ENCODE measurements at regions not wholly inside any gene's neighbourhood (a gene's known extent, or its start where the extent isn't known, plus 50 kb on each side); places are given as distances from the start of the nearest gene placed in this dataset.

- no peaks in the 10 kb centered on the region for H3K9me3 ChIP-seq (ENCODE audit: control insufficient read depth, low read length)
- 84% methylated on average over 4 of the region's 4 CpGs for WGBS
These were observed 288.9 kb upstream of the CDH11 start for GRCh38 chr16:65410801-65411200.

GRCh38 chr16:65409510-65409909, 287.6 kb upstream of the CDH11 start:
- intact Hi-C loops (cut with DNase I) = no loop called here
- H3K27ac ChIP-seq (ENCODE audit: low read length) = no peak overlapping the region
- 79% methylated on average over 2 of the region's 2 CpGs for WGBS
- no peak overlapping the region for H3K4me3 ChIP-seq (ENCODE audit: low read length)
- H3K9me3 ChIP-seq (ENCODE audit: control insufficient read depth, low read length) = no peaks in the 10 kb centered on the region
- ATAC-seq (no peak), DNase-seq (no peak)
- H3K27me3 ChIP-seq (ENCODE audit: control insufficient read depth, insufficient read depth) = no peaks in the 10 kb centered on the region
- no peaks in the 10 kb centered on the region for H3K4me1 ChIP-seq (ENCODE audit: control insufficient read depth, insufficient read depth, low read length)

More at GRCh38 chr16:65410801-65411200, 288.9 kb upstream of the CDH11 start:
- ATAC-seq (no peak), DNase-seq (no peak)
- Histone ChIP-seq H3K4me3 (ENCODE audit: low read length) (no peak overlapping the region), H3K27ac (ENCODE audit: low read length) (no peak overlapping the region), H3K27me3 (ENCODE audit: control insufficient read depth, insufficient read depth) (no peaks in the 10 kb centered on the region), H3K4me1 (ENCODE audit: control insufficient read depth, insufficient read depth, low read length) (no peaks in the 10 kb centered on the region)
- intact Hi-C loops (cut with DNase I) = no loop called here

GRCh38 chr16:65406933-65407332, 285.1 kb upstream of the CDH11 start:
- Histone ChIP-seq H3K4me1 (ENCODE audit: control insufficient read depth, insufficient read depth, low read length) (no peaks in the 10 kb centered on the region), H3K27me3 (ENCODE audit: control insufficient read depth, insufficient read depth) (no peaks in the 10 kb centered on the region), H3K4me3 (ENCODE audit: low read length) (no peak overlapping the region), H3K27ac (ENCODE audit: low read length) (no peak overlapping the region), H3K9me3 (ENCODE audit: control insufficient read depth, low read length) (no peaks in the 10 kb centered on the region)
- DNase-seq (no peak), ATAC-seq (no peak)
- intact Hi-C loops (cut with DNase I) = no loop called here
- 52% methylated on average over 4 of the region's 4 CpGs for WGBS

GRCh38 chr16:65406116-65406515, 284.3 kb upstream of the CDH11 start:
- H3K4me1 ChIP-seq (ENCODE audit: control insufficient read depth, insufficient read depth, low read length) = no peaks in the 10 kb centered on the region
- ATAC-seq = no peak
- no peak overlapping the region for H3K4me3 ChIP-seq (ENCODE audit: low read length)
- no peak for DNase-seq
- H3K27ac ChIP-seq (ENCODE audit: low read length) = no peak overlapping the region
- no peaks in the 10 kb centered on the region for H3K27me3 ChIP-seq (ENCODE audit: control insufficient read depth, insufficient read depth)
- no peaks in the 10 kb centered on the region for H3K9me3 ChIP-seq (ENCODE audit: control insufficient read depth, low read length)
- whole genome bisulfite sequencing = 87% methylated on average over 4 of the region's 4 CpGs
- intact Hi-C loops (cut with DNase I) = no loop called here

GRCh38 chr16:65394281-65394680, 272.4 kb upstream of the CDH11 start:
- intact Hi-C loops (cut with DNase I) = no loop called here
- WGBS = 51% methylated on average over 6 of the region's 6 CpGs
- Histone ChIP-seq H3K4me3 (ENCODE audit: low read length) (no peak overlapping the region), H3K27me3 (ENCODE audit: control insufficient read depth, insufficient read depth) (no peaks in the 10 kb centered on the region), H3K9me3 (ENCODE audit: control insufficient read depth, low read length) (no peaks in the 10 kb centered on the region), H3K4me1 (ENCODE audit: control insufficient read depth, insufficient read depth, low read length) (no peaks in the 10 kb centered on the region), H3K27ac (ENCODE audit: low read length) (no peak overlapping the region)
- ATAC-seq = no peak
- peak in 1 of 3 donors; percentile 11 for DNase-seq

- no peak overlapping the region for H3K27ac ChIP-seq (ENCODE audit: low read length)
- H3K27me3 ChIP-seq (ENCODE audit: control insufficient read depth, insufficient read depth) = no peaks in the 10 kb centered on the region
- 83% methylated on average over 13 of the region's 13 CpGs for WGBS
- no peaks in the 10 kb centered on the region for H3K4me1 ChIP-seq (ENCODE audit: control insufficient read depth, insufficient read depth, low read length)
- intact Hi-C loops (cut with DNase I) = no loop called here
- DNase-seq (no peak), ATAC-seq (no peak)
- H3K4me3 ChIP-seq (ENCODE audit: low read length) = no peak overlapping the region
- no peaks in the 10 kb centered on the region for H3K9me3 ChIP-seq (ENCODE audit: control insufficient read depth, low read length)
These were observed 271.1 kb upstream of the CDH11 start for GRCh38 chr16:65392806-65393565.

- no peak for ATAC-seq
- intact Hi-C loops (cut with DNase I) = no loop called here
- Histone ChIP-seq H3K27ac (ENCODE audit: low read length) (no peak overlapping the region), H3K4me1 (ENCODE audit: control insufficient read depth, insufficient read depth, low read length) (no peaks in the 10 kb centered on the region), H3K4me3 (ENCODE audit: low read length) (no peak overlapping the region), H3K9me3 (ENCODE audit: control insufficient read depth, low read length) (no peaks in the 10 kb centered on the region), H3K27me3 (ENCODE audit: control insufficient read depth, insufficient read depth) (no peaks in the 10 kb centered on the region)
- DNase-seq = no peak
These were observed 266.7 kb upstream of the CDH11 start for GRCh38 chr16:65388592-65388991.

GRCh38 chr16:65386672-65387071, 264.8 kb upstream of the CDH11 start:
- Histone ChIP-seq H3K27me3 (ENCODE audit: control insufficient read depth, insufficient read depth) (no peaks in the 10 kb centered on the region), H3K4me3 (ENCODE audit: low read length) (no peak overlapping the region), H3K9me3 (ENCODE audit: control insufficient read depth, low read length) (no peaks in the 10 kb centered on the region), H3K4me1 (ENCODE audit: control insufficient read depth, insufficient read depth, low read length) (no peaks in the 10 kb centered on the region), H3K27ac (ENCODE audit: low read length) (no peak overlapping the region)
- ATAC-seq (no peak), DNase-seq (no peak)
- WGBS = 58% methylated on average over 2 of the region's 2 CpGs
- intact Hi-C loops (cut with DNase I) = no loop called here

- 37% methylated on average over 1 of the region's 1 CpG for WGBS
- no peak for ATAC-seq
- Histone ChIP-seq H3K9me3 (ENCODE audit: control insufficient read depth, low read length) (no peaks in the 10 kb centered on the region), H3K27me3 (ENCODE audit: control insufficient read depth, insufficient read depth) (no peaks in the 10 kb centered on the region), H3K4me3 (ENCODE audit: low read length) (no peak overlapping the region), H3K4me1 (ENCODE audit: control insufficient read depth, insufficient read depth, low read length) (no peaks in the 10 kb centered on the region), H3K27ac (ENCODE audit: low read length) (no peak overlapping the region)
- DNase-seq = no peak
- intact Hi-C loops (cut with DNase I) = no loop called here
These were observed 262.6 kb upstream of the CDH11 start for GRCh38 chr16:65384441-65384840.

- ATAC-seq (no peak), DNase-seq (no peak)
- H3K9me3 ChIP-seq (ENCODE audit: control insufficient read depth, low read length) = no peaks in the 10 kb centered on the region
- H3K27me3 ChIP-seq (ENCODE audit: control insufficient read depth, insufficient read depth) = no peaks in the 10 kb centered on the region
- no peaks in the 10 kb centered on the region for H3K4me1 ChIP-seq (ENCODE audit: control insufficient read depth, insufficient read depth, low read length)
- H3K27ac ChIP-seq (ENCODE audit: low read length) = no peak overlapping the region
- no peak overlapping the region for H3K4me3 ChIP-seq (ENCODE audit: low read length)
- intact Hi-C loops (cut with DNase I) = no loop called here
These were observed 255.3 kb upstream of the CDH11 start for GRCh38 chr16:65377195-65377594.

- intact Hi-C loops (cut with DNase I) = no loop called here
These were observed 254.7 kb upstream of the CDH11 start for GRCh38 chr16:65376601-65377000.

GRCh38 chr16:65375651-65376050, 253.8 kb upstream of the CDH11 start:
- WGBS = 42% methylated on average over 1 of the region's 1 CpG
- Histone ChIP-seq H3K27ac (ENCODE audit: low read length) (no peak overlapping the region), H3K27me3 (ENCODE audit: control insufficient read depth, insufficient read depth) (no peaks in the 10 kb centered on the region), H3K4me1 (ENCODE audit: control insufficient read depth, insufficient read depth, low read length) (no peaks in the 10 kb centered on the region), H3K4me3 (ENCODE audit: low read length) (no peak overlapping the region), H3K9me3 (ENCODE audit: control insufficient read depth, low read length) (no peaks in the 10 kb centered on the region)
- intact Hi-C loops (cut with DNase I) = no loop called here
- ATAC-seq = no peak
- no peak for DNase-seq

More at GRCh38 chr16:65376601-65377000, 254.7 kb upstream of the CDH11 start:
- no peak for DNase-seq
- no peaks in the 10 kb centered on the region for H3K9me3 ChIP-seq (ENCODE audit: control insufficient read depth, low read length)
- no peak overlapping the region for H3K27ac ChIP-seq (ENCODE audit: low read length)
- no peaks in the 10 kb centered on the region for H3K27me3 ChIP-seq (ENCODE audit: control insufficient read depth, insufficient read depth)
- no peak overlapping the region for H3K4me3 ChIP-seq (ENCODE audit: low read length)
- H3K4me1 ChIP-seq (ENCODE audit: control insufficient read depth, insufficient read depth, low read length) = no peaks in the 10 kb centered on the region
- ATAC-seq = no peak
- 91% methylated on average over 3 of the region's 3 CpGs for WGBS
